ENCODE measurements at regions not wholly inside any gene's neighbourhood (a gene's known extent, or its start where the extent isn't known, plus 50 kb on each side); places are given as distances from the start of the nearest gene placed in this dataset.

DNA sequence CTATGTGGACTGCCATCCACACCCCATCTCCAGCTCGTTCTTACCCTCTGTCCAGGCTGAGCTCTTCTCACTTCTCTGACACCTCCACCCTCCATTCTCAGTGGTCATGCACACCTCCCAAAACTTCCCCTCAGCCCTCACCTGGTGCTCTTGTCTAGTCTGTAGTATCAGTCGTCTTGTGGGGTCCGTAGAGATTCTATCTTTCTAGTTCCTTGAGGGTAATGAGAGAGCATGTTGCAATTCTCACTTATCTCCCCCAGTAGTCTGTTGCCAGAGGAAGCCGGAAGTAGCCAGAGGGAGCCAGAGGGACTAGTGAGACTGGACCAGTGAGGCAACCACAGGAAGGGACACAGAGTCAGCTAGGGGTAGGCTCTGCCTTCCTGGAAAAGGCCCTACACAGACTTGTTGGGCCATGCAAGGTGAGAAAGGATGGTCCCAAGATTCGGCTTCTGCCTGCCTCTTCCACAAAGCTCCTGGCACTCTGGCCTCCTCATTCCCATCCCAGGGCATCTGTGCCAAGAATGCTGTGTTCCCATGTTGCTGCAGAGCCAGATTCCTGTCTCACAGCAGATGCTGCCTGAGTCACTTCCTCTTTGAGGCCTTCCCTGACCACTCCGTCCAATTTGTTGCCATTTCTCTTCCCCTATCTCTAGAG lies 50.6 kb upstream of the DUSP5 start:
- intact Hi-C loops (cut with DNase I; ENCODE audit: low total_unique reads), result no loop called here
- 56 to 62% methylated on average over 6 of the region's 6 CpGs for WGBS, 2 donors
- peak in 1 of 2 donors; percentile 72 for DNase-seq (ENCODE audit: low spot score in 2 of 2)
- no peak overlapping the region for H3K4me3 ChIP-seq (ENCODE audit: low read depth, poor library complexity, severe bottlenecking)
- TF ChIP-seq, protein P1, sequence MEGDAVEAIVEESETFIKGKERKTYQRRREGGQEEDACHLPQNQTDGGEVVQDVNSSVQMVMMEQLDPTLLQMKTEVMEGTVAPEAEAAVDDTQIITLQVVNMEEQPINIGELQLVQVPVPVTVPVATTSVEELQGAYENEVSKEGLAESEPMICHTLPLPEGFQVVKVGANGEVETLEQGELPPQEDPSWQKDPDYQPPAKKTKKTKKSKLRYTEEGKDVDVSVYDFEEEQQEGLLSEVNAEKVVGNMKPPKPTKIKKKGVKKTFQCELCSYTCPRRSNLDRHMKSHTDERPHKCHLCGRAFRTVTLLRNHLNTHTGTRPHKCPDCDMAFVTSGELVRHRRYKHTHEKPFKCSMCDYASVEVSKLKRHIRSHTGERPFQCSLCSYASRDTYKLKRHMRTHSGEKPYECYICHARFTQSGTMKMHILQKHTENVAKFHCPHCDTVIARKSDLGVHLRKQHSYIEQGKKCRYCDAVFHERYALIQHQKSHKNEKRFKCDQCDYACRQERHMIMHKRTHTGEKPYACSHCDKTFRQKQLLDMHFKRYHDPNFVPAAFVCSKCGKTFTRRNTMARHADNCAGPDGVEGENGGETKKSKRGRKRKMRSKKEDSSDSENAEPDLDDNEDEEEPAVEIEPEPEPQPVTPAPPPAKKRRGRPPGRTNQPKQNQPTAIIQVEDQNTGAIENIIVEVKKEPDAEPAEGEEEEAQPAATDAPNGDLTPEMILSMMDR (IDR thresholded peaks at IDR 0.05), result no peak
- no peak for TF ChIP-seq POLR2A (IDR thresholded peaks at IDR 0.05)

DNA sequence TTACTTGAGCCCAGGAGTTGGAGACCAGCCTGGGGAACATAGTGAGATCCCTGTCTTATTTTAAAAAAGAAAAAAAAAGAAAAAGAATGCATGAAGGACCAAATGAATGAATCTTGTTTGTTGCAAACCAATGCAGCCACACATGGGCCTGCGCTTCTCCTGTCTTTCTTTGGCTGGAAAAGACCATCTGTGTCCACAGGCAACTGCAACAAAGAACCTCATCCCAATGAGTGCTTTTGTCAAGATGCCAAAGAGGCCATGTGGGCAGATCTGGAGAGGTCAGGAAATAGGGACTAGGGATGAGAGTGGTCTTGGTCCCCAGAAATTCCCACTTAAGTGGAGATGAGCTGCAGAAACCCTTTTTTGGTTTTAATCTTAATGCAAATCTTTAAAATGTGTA lies 49.8 kb upstream of the DUSP5 start:
- TF ChIP-seq POLR2A (IDR thresholded peaks at IDR 0.05), result no peak
- TF ChIP-seq, protein P1 (IDR thresholded peaks at IDR 0.05), result no peak
- peak in 1 of 2 donors; percentile 65 for DNase-seq (ENCODE audit: low spot score in 2 of 2)
- no peak overlapping the region for H3K4me3 ChIP-seq (ENCODE audit: low read depth, poor library complexity, severe bottlenecking)
- intact Hi-C loops (cut with DNase I; ENCODE audit: low total_unique reads), result no loop called here
- 90 to 100% methylated on average over 1 of the region's 1 CpG for whole genome bisulfite sequencing, 2 donors
